B cell (primary cell): ENCODE measurements at regions not wholly inside any gene's neighbourhood (a gene's known extent, or its start where the extent isn't known, plus 50 kb on each side); places are given as distances from the start of the nearest gene placed in this dataset.

Experiments
- ATAC-seq: fragments of 200-7000 bp; cut with Tn5 transposase; one replicate; pipeline ENCODE4 v1.10.0; 2021; ENCODE audit warnings: low read depth, mild to moderate bottlenecking, moderate number of reproducible peaks, moderate library complexity
- CTCF ChIA-PET: fragments of 350-600 bp; sonication (Branson Sonifier 250); formaldehyde crosslinking; loops from one replicate; lab custom pipeline; 2021; ENCODE audit warnings: antibody characterized with exemption, inconsistent platforms; lab: Charles Lee
- POLR2A ChIA-PET: fragments of 350-600 bp; sonication (Branson Sonifier 250); formaldehyde crosslinking; loops from one replicate; lab custom pipeline; 2021; ENCODE audit warnings: antibody characterized with exemption; lab: Charles Lee
- DNase-seq: peaks from one replicate; pipeline ENCODE4 v3.0.0; 2013
- H2AFZ ChIP-seq: 2 replicates; pipeline ENCODE4 v1.6.1; 2012; ENCODE audit warnings: mild to moderate bottlenecking, low read depth, low read length; ENCODE audit not compliant: insufficient read depth, poor library complexity, severe bottlenecking
- H3K27ac ChIP-seq, 2 donors: 1 replicate in 1 of 2; 2 replicates in 1 of 2; pipeline ENCODE4 v1.5.1; 2012 to 2013; ENCODE audit warnings: low read length in 2 of 2, mild to moderate bottlenecking in 2 of 2, moderate library complexity in 1 of 2
- H3K27me3 ChIP-seq, 4 experiments: fragments of 200-600 bp in 1 of 4; sonication (generic) in 1 of 4; replicated peaks in 1 of 4; 1 replicate in 2 of 4; 2 replicates in 2 of 4; pipeline versions ENCODE4 v1.6.1 to v1.7.0; 2013 to 2016; ENCODE audit warnings: low read length in 3 of 4, mild to moderate bottlenecking in 2 of 4, mixed read lengths in 1 of 4, moderate library complexity in 1 of 4; ENCODE audit not compliant: insufficient read depth in 4 of 4, control insufficient read depth in 3 of 4; ENCODE audit errors: control extremely low read depth in 1 of 4
- H3K36me3 ChIP-seq, 2 experiments: replicated peaks in 1 of 2; 1 replicate in 1 of 2; 2 replicates in 1 of 2; pipeline versions ENCODE4 v1.6.1 to v1.7.1; 2013; ENCODE audit warnings: low read length in 1 of 2; ENCODE audit not compliant: insufficient read depth in 2 of 2, control insufficient read depth in 1 of 2; ENCODE audit errors: control extremely low read depth in 1 of 2, extremely low read depth in 1 of 2
- H3K4me1 ChIP-seq, 2 donors: fragments of 200-600 bp in 1 of 2; sonication (generic) in 1 of 2; 1 replicate in 1 of 2; 2 replicates in 1 of 2; pipeline versions ENCODE4 v1.5.1 to v1.6.1; 2013 to 2017; ENCODE audit warnings: low read length in 2 of 2; ENCODE audit not compliant: control insufficient read depth in 2 of 2, insufficient read depth in 2 of 2
- H3K4me2 ChIP-seq: replicated peaks from 2 replicates; pipeline ENCODE3; 2012; ENCODE audit warnings: mild to moderate bottlenecking, low read depth, low read length; ENCODE audit not compliant: poor library complexity, severe bottlenecking
- H3K4me3 ChIP-seq, 5 experiments: fragments of 200-600 bp in 1 of 5; sonication (generic) in 1 of 5; 1 replicate in 3 of 5; 2 replicates in 2 of 5; pipeline versions ENCODE4 v1.5.1 to v1.7.0; 2011 to 2016; ENCODE audit warnings: low read length in 4 of 5, mild to moderate bottlenecking in 4 of 5, low read depth in 2 of 5, control low read depth in 1 of 5, moderate library complexity in 1 of 5; ENCODE audit not compliant: insufficient read depth in 1 of 5; ENCODE audit errors: control extremely low read depth in 1 of 5, extremely low read depth in 1 of 5
- H3K79me2 ChIP-seq: fragments of 200-600 bp; sonication (generic); one replicate; pipeline ENCODE4 v1.6.0; 2016; ENCODE audit warnings: low read length; ENCODE audit not compliant: control insufficient read depth, insufficient read depth
- H3K9ac ChIP-seq: fragments of 200-600 bp; sonication (generic); 2 replicates; pipeline ENCODE4 v1.6.1; 2017; ENCODE audit warnings: mild to moderate bottlenecking, low read length, moderate library complexity
- H3K9me3 ChIP-seq, 3 donors: one replicate each; pipeline versions ENCODE4 v1.6.1 to v1.7.1; 2013; ENCODE audit warnings: low read length in 2 of 3; ENCODE audit not compliant: control insufficient read depth in 2 of 3, insufficient read depth in 1 of 3; ENCODE audit errors: control extremely low read depth in 1 of 3
- H4K20me1 ChIP-seq: 2 replicates; pipeline ENCODE4 v1.6.0; 2012; ENCODE audit warnings: mild to moderate bottlenecking, low read length; ENCODE audit not compliant: insufficient read depth, control insufficient read depth, poor library complexity, severe bottlenecking
- H3K27ac Mint-ChIP-seq: one replicate; pipeline ENCODE4 v1.8.0; 2021; ENCODE audit warnings: mixed read lengths
- H3K27me3 Mint-ChIP-seq: one replicate; pipeline ENCODE4 v1.8.0; 2021; ENCODE audit warnings: mixed read lengths
- H3K4me1 Mint-ChIP-seq: one replicate; pipeline ENCODE4 v1.8.0; 2021; ENCODE audit warnings: mixed read lengths
- H3K4me3 Mint-ChIP-seq: one replicate; pipeline ENCODE4 v1.8.0; 2021; ENCODE audit warnings: mixed read lengths
- H3K9me3 Mint-ChIP-seq: one replicate; pipeline ENCODE4 v1.8.0; 2022; ENCODE audit warnings: mixed read lengths; ENCODE audit not compliant: insufficient read depth
- EZH2 ChIP-seq: IDR thresholded peaks from 2 replicates; pipeline ENCODE4 v1.6.1; 2012; ENCODE audit warnings: borderline replicate concordance, low read depth, mild to moderate bottlenecking, moderate library complexity, low read length; ENCODE audit not compliant: insufficient read depth, poor library complexity, severe bottlenecking
- WGBS: methylation state at CpG from one replicate; pipeline ENCODE4 v1.1.5; 2013; ENCODE audit warnings: missing lambda C conversion rate; ENCODE audit not compliant: insufficient coverage; 5-methylcytosine and 5-hydroxymethylcytosine counted together
- intact Hi-C: fragments of 100-400 bp; cut with micrococcal nuclease; formaldehyde crosslinking; loops from one replicate; pipeline ENCODE4 v1.10.0; 2022
- TF ChIP-seq, protein P1 (sequence below): fragments of 200-600 bp; IDR thresholded peaks from one replicate; pipeline ENCODE4 v1.8.0; 2022; ENCODE audit warnings: antibody characterized with exemption, mild to moderate bottlenecking

GRCh38 chr17:72535779-72536178 lies 415.0 kb downstream of the SOX9 start:
- no peaks in the 10 kb centered on the region for H3K79me2 ChIP-seq

DNA sequence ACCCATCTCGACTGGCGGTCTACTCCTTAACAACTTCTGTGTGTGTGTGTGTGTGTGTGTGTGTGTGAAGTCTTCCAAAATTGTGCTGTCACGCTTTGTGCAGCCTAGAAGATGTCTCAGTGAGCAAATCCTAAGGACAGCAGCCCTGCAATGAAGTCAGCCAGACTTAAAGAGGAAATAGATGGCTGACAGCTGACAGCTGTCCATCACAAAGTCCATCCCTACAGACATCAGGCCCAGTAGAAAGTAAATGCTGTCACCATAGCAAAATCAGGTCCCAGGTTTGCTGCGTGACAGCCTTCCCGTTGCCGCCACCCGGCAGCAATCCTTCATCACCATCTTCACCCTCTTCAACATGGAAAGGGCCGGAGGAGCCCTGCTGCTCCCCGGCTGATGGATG lies 416.0 kb downstream of the SOX9 start:
- POLR2A ChIA-PET: no interaction called here
- ATAC-seq (no peak), DNase-seq (no peak)
- 78% methylated on average over 6 of the region's 9 CpGs for WGBS
- CTCF ChIA-PET: interaction anchor here (2.0 kb wide), 1 partner anchor 23 kb away, joined by 8 read pairs; no protein-coding TSS in a partner anchor
- Histone ChIP-seq H3K9me3 (no peaks in the 10 kb centered on the region), H3K36me3 (no peaks in the 10 kb centered on the region), H3K27me3 (peaks cover 0 to 11% (median 3%) of the 10 kb centered on the region in 4 experiments), H3K9ac (no peak overlapping the region), H3K4me3 (no peak overlapping the region), H3K4me2 (no peak overlapping the region), H2AFZ (no peak overlapping the region), H3K27ac (no peak overlapping the region), H4K20me1 (no peaks in the 10 kb centered on the region), H3K4me1 (no peaks in the 10 kb centered on the region), H3K79me2 (no peaks in the 10 kb centered on the region)
- intact Hi-C loops: no loop called here
- Mint-ChIP-seq H3K27ac (no peak overlapping the region), H3K27me3 (peaks cover 39% of the 10 kb centered on the region), H3K4me3 (no peak overlapping the region), H3K9me3 (peaks cover 5% of the 10 kb centered on the region), H3K4me1 (peaks cover 7% of the 10 kb centered on the region)
- TF ChIP-seq, protein P1, sequence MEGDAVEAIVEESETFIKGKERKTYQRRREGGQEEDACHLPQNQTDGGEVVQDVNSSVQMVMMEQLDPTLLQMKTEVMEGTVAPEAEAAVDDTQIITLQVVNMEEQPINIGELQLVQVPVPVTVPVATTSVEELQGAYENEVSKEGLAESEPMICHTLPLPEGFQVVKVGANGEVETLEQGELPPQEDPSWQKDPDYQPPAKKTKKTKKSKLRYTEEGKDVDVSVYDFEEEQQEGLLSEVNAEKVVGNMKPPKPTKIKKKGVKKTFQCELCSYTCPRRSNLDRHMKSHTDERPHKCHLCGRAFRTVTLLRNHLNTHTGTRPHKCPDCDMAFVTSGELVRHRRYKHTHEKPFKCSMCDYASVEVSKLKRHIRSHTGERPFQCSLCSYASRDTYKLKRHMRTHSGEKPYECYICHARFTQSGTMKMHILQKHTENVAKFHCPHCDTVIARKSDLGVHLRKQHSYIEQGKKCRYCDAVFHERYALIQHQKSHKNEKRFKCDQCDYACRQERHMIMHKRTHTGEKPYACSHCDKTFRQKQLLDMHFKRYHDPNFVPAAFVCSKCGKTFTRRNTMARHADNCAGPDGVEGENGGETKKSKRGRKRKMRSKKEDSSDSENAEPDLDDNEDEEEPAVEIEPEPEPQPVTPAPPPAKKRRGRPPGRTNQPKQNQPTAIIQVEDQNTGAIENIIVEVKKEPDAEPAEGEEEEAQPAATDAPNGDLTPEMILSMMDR: no peak
- no peak for TF ChIP-seq EZH2

More at GRCh38 chr17:72535779-72536178, 415.0 kb downstream of the SOX9 start:
- H3K9ac ChIP-seq: no peak overlapping the region
- H3K27me3 ChIP-seq: peaks cover 0 to 8% (median 3%) of the 10 kb centered on the region in 4 experiments
- Mint-ChIP-seq H3K4me3 (no peak overlapping the region), H3K27me3 (peaks cover 31% of the 10 kb centered on the region), H3K4me1 (peaks cover 5% of the 10 kb centered on the region), H3K9me3 (peaks cover 5% of the 10 kb centered on the region), H3K27ac (no peak overlapping the region)
- no peak for DNase-seq
- intact Hi-C loops: no loop called here
- no peaks in the 10 kb centered on the region for H4K20me1 ChIP-seq
- ChIA-PET CTCF (interaction anchor here (1.4 to 2.0 kb wide), 2 partner anchors 21 to 24 kb away, joined by 4 to 8 read pairs; no protein-coding TSS in a partner anchor), POLR2A (no interaction called here)
- no peak overlapping the region for H2AFZ ChIP-seq
- H3K4me2 ChIP-seq: no peak overlapping the region
- ATAC-seq: no peak
- WGBS: 86% methylated on average over 5 of the region's 5 CpGs
- H3K27ac ChIP-seq: no peak overlapping the region
- no peaks in the 10 kb centered on the region for H3K36me3 ChIP-seq
- no peaks in the 10 kb centered on the region for H3K9me3 ChIP-seq
- H3K4me3 ChIP-seq: no peak overlapping the region
- H3K4me1 ChIP-seq: no peaks in the 10 kb centered on the region
- TF ChIP-seq, protein P1: no peak
- no peak for TF ChIP-seq EZH2
